ENCODE measurements at regions not wholly inside any gene's neighbourhood (a gene's known extent, or its start where the extent isn't known, plus 50 kb on each side); places are given as distances from the start of the nearest gene placed in this dataset.

- no peak for TF ChIP-seq CTCF (IDR thresholded peaks at IDR 0.05)
- TF ChIP-seq ZNF423 (CRISPR knock-in tag; IDR thresholded peaks at IDR 0.05): no peak
- no peak for TF ChIP-seq JUN (CRISPR knock-in tag; IDR thresholded peaks at IDR 0.05)
- no peak for TF ChIP-seq STAT6 (CRISPR knock-in tag; conservative IDR thresholded peaks at IDR 0.05; ENCODE audit: low read depth)
Measured at GRCh38 chr13:56924401-56924800, 216.3 kb upstream of the PRR20A start.
